Middle frontal gyrus (tissue), 1 donor: ENCODE measurements at regions not wholly inside any gene's neighbourhood (a gene's known extent, or its start where the extent isn't known, plus 50 kb on each side); places are given as distances from the start of the nearest gene placed in this dataset.

Source experiments
- DNase-seq: peaks from one replicate; pipeline ENCODE4 v3.0.0-alpha.2; 2015; ENCODE audit warnings: low spot score; ENCODE audit errors: extremely low spot score

DNA sequence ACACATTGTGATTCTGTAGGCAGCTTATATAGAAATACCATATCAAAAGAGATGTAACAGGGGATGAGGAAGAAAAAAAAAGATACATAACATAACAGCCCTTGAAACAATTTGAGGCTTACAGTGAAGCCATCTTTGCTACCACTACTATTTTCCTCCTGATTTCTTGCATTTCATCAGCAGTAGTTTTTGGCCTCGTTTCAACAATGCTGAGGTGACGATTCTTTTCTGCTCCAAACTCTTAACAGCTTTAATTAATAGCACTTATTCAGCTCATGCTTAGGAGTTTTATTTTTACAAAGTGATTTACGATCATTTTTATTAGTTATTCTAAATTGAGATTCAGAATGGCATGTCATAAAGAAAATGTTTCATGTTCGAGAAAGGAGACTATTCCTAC, 163.2 kb downstream of the DCK start:
- no peak for DNase-seq

- no peak for DNase-seq
Measured at GRCh38 chr4:71162386-71162785, 168.9 kb downstream of the DCK start.

DNA sequence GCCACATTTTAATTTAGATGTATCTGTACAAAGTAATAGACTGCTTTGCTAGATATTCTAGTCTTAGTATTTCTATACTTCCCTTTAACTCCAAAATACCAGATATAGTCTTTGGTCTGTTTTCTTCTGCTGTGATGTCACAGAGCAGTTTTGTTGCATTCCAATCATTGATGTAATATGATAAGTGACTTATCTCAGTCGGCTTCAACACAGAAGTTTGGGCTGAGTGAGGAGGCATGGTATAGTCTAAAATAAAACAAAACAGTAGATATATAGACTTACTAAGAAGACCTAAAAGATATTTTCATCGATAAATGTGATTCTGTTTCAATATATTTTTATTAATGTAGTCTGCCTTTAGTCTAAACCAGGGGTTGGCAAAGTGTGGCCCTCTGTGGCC, 169.9 kb downstream of the DCK start:
- DNase-seq, result no peak

DNA sequence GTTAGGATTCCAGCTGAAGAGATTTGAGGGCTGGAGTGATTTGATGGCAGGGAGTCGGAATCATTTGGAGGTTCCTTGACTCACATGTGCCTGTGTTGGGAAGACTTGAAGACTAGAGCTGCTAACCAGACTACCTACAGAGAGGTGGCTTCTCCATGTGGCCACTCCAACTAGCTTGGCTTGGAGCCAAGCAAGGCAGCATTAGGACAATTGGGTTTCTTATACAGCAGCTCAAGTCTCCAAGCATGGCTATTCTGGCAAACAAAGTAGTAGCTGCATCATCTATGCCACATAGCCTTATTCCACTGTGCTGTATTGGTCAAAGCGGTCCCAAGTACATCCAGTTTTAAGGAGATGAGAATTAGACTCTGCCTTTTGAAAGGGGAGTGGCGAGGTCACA, 171.7 kb upstream of the SLC4A4 start:
- no peak for DNase-seq

- no peak for DNase-seq
Measured at GRCh38 chr4:71171592-71171991, 167.2 kb upstream of the SLC4A4 start.

- DNase-seq, result no peak
Measured at GRCh38 chr4:71181332-71181731, 157.5 kb upstream of the SLC4A4 start.

DNA sequence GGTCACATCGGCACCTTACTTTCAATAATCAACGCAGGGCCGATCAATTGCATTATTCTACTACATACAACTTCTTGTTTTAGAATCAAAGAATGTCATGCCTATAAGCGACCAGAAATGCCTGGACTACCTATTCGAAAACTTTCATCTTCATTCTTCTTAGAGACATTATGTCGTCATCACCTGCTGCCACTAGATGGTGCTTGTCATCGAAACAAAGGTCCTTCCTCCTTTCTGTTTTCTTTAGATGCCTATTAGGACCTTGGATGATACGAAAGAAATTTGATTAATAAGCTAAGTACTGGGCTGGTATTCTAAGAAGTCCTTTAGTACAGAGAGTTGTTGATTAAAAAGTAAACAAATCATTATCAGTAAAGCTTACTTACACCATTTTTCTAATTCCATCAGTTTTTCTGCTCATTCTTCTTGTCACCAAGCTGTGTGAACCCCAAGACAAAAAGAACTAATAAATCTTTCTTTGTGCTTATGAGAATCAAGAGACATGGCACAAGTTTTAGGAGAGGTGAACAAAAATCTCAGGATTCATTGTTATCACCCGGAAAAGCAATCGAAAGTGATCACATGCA, 154.5 kb upstream of the SLC4A4 start:
- peak; percentile 28 for DNase-seq

DNA sequence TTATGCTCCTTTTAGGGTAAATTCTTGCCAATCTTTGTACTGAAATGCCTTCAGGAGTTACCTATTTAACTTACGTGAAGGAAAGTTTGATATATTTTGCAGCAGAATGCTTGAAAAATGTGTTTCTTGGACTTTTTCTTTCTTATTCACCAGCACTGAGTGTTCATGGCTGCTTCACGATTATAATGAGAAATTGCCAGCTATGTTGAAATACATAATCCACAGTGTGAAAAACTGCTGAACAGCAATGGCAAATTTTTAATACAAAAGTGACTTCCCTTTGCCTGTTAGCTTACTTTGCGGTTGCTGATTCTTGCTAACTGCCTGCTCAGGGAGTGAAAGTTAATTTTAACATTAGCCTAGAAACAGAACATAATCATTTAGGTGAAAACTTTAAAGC, 153.8 kb upstream of the SLC4A4 start:
- no peak for DNase-seq

- DNase-seq, result no peak
Measured at GRCh38 chr4:71186257-71186565, 152.6 kb upstream of the SLC4A4 start.

DNA sequence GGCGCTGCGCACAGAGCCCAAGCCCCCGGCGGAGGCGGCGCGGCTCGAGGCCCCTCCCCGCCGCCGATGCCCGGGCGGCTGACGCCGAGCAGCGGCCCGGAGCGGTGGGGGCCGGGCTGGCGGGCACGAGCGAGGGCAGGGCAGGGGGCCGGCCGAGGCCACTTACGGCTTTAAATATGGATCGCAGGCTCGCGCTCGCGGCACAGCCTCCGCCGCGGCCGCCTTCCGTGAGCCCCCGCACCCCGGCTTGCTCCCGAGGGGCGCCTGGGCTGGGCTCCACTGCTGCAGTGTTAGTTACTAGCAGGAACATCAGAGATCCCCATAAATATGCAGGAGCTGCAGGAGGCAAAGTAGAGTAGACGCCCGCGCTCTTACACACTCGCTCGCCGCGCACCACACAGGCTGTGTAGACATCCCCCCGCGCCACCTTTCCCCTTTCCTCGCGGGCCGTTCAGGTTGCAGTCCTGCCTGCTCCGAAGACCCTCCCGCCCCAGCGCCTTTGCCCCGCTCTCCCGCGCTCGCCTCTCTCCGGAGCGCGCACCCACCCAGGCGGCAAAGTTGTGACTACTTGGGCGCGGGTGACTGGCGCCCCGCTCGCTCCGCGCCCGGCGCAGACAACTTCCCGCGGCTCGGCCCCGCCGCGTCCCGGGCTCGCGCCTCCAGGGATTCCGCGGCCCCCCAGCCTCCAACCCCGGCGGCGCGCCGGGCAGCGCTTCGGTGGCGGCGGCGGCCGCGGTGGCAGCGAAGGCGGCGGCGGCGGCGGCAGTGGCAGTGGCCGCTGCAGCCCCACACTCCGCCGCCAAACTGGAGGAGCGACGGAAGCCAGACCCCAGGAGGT, 152.0 kb upstream of the SLC4A4 start:
- no peak for DNase-seq

DNA sequence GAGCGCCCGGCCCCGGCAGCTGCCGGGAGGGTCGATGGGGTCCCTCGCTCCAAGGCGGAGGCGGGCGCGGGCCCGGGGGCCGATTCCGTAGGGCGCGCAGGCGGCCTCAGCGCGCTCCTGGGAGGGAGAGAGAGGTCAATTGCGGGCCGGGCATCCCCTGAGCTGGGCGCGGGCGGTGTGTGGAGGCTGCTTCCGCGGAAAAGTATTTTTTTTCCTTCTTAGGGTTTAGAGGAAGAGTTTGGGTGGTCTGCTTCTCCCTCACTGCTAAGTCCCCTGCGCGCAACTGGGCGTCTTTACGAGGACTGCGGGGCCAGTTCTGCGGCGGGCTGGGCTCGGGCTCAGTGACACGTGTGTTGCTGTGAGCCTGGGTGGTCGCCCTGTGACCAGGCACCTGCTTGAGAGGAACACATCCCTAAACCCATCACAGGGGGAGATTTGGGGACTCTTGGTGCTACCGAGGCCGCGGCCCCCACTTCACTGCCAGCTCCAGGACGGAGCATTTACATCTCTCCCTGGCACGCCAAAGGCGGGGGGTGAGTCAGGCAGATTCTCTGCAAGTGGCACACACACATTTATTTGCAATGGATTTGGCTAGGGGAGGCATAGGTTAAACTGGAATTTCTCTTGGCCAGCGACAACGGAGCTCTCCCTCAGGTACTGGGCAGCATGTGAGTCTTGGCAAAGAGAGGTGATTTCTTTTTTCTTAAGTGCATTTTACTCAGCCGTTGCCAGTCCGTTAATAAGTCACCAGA, 151.2 kb upstream of the SLC4A4 start:
- no peak for DNase-seq

DNA sequence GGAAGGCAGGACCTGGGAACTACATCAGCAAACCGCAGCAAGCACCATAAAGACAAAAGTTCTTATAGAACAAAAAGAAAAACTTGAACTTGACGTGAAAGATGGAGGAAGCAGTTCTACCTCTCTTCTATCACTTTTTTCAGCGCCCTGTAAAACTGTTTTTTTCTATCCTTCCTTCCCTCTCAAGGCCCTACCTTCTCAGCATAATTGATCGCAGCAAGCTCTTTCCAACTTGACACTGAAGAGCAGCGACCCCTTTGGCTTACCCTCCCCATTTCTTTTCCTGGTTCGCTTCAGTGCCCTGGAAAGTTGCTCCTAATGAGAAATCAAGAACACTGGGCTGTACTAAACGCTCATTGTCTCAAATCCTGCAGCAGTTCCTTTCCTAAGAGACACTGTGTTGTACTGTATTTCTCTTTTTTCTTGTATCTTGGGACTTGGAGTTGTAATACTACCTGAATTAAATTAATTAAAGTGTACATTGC, 150.6 kb upstream of the SLC4A4 start:
- no peak for DNase-seq

- DNase-seq, result no peak
Measured at GRCh38 chr4:71188951-71189350, 149.9 kb upstream of the SLC4A4 start.

DNA sequence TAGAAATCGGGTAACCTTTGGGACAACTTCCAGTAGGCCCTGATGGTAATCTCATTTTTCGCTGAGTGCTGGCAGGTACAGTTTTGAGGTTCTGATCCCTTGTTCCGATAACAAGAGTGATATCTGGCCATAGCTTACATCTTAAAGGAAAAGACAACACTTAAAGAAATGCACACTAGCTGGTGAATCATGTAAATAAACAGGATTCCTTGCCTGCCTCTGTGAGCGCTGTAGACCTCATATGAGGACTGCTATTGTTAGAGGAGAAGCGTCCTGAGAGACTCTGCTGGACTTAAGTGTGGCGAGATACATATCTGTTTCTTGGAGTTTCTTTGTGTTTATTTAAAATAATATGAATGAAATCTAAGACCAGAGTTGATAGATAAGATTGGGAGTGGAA, 149.3 kb upstream of the SLC4A4 start:
- DNase-seq, result no peak

GRCh38 chr4:71194454-71194853, 144.4 kb upstream of the SLC4A4 start:
- no peak for DNase-seq

GRCh38 chr4:71195924-71196323, 142.9 kb upstream of the SLC4A4 start:
- DNase-seq, result no peak

DNA sequence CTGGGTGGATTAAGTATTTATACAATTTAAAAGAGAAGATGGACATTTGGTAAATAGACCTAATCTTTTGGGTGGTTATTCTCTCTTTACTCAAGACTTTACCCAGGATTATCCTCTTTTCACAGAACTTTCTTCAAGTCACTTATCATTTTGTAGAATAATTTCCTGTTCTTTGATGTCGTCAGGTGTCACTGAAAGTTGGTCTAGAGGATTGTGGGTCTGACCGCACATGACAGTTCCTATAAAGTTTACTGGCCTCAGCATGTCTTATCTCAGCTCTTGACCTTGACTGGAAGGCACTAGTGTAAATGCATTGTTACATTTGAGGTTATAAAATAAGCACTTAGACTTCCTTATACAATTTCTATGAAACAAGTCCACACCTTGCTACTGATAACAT, 139.9 kb upstream of the SLC4A4 start:
- no peak for DNase-seq

DNA sequence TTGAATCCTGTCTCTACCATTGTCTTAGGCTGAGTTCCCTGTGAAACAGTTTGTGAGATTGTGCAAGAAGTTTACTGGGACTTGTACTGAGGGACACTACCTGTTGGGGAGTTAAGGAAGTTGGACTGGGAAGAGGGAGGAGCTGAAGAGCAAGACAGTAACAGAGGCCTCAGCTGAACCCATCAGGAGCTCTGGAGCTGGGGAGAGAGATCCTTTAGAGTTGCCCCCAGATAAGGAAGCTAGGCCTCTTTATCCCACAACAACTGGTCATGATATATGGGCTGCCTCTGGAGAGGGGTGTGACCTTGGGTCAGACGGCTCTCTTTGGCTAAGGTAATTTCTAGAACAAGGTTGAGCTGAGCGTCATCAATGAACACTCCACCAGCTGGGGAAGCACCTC, 137.8 kb upstream of the SLC4A4 start:
- DNase-seq, result no peak

GRCh38 chr4:71201817-71202576, 136.8 kb upstream of the SLC4A4 start:
- DNase-seq, result no peak

- DNase-seq, result no peak
Measured at GRCh38 chr4:71202705-71203104, 136.1 kb upstream of the SLC4A4 start.

GRCh38 chr4:71204056-71204455, 134.8 kb upstream of the SLC4A4 start:
- DNase-seq, result no peak

DNA sequence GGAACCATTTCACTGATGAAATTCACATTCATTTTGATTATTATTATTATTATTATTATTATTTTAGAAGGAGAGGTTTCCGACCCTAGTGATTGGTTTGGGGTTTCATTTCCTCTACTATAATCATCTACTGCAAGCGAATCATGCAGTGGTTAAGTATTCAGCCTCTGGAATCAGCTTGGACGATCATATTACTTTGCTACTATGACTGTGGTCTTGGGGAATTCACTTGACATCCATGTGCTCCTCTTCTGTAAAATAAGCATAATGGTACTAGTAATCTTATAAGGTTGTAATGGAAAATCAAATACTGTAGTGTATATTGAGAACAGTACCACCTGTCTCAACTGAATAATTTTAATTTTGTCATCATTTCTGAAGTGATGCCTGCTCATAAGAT, 132.1 kb upstream of the SLC4A4 start:
- no peak for DNase-seq
